HEK293T (cell line): ENCODE measurements at regions not wholly inside any gene's neighbourhood (a gene's known extent, or its start where the extent isn't known, plus 50 kb on each side); places are given as distances from the start of the nearest gene placed in this dataset.

Experiments
- ELF4 ChIP-seq: fragments of 450-650 bp; IDR thresholded peaks from 2 replicates; pipeline ENCODE4 v1.6.1; 2017; ENCODE audit warnings: antibody characterized with exemption
- FOXM1 ChIP-seq: fragments of 450-650 bp; IDR thresholded peaks from 2 replicates; pipeline ENCODE4 v1.6.1; 2017; ENCODE audit warnings: mild to moderate bottlenecking, borderline replicate concordance
- LEF1 ChIP-seq: fragments of 450-650 bp; IDR thresholded peaks from 2 replicates; pipeline ENCODE4 v1.6.1; 2017; ENCODE audit warnings: mild to moderate bottlenecking, borderline replicate concordance
- NFRKB ChIP-seq: fragments of 450-650 bp; IDR thresholded peaks from 2 replicates; pipeline ENCODE4 v1.6.1; 2016; ENCODE audit warnings: mild to moderate bottlenecking, moderate library complexity
- PKNOX1 ChIP-seq: fragments of 450-650 bp; IDR thresholded peaks from 2 replicates; pipeline ENCODE4 v1.6.1; 2016
- SP1 ChIP-seq: fragments of 450-650 bp; IDR thresholded peaks from 2 replicates; pipeline ENCODE4 v1.6.1; 2017

GRCh38 chr3:6600237-6600636 lies 260.7 kb upstream of the GRM7 start:
- TF ChIP-seq SP1 (no peak), PKNOX1 (no peak), FOXM1 (no peak), NFRKB (no peak), ELF4 (no peak), LEF1 (no peak)
